NCI-H510A treated with DMSO at 0.1 percent for 48 hours (cell line): ENCODE measurements at regions not wholly inside any gene's neighbourhood (a gene's known extent, or its start where the extent isn't known, plus 50 kb on each side); places are given as distances from the start of the nearest gene placed in this dataset.
"Not testable (repeated sequence)": the region's sequence is repeated elsewhere in the genome, so short reads cannot be mapped to it uniquely, and the experiment has no call there.

ENCODE experiments used
- DNase-seq: peaks from one replicate; lab custom pipeline; 2025; lab: John Stamatoyannopoulos, UW

- no peak for DNase-seq
Measured at GRCh38 chr13:23947893-23948292, 50.6 kb upstream of the C1QTNF9B start.

DNA sequence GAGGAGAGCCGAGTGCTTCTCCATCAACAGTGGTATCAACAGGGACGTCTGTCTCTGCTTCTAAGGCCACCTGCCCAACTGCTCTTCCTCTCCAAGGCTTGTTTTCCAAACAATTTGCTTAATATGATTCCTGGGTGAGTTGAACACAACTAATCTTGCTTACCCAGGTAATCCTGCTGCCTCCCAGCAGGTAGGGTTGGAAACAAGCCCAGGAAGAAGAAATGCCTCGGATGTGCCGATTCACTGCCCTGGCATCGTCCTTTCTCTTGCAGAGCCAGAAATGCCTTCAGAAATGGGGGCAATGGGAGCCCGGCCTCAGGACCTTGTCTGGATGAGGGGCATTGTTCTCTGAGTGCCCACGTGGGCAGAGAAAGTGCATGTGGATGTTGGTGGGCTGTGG, 51.9 kb upstream of the C1QTNF9B start:
- DNase-seq = no peak

- no peak for DNase-seq
Measured at GRCh38 chr13:23949736-23950135, 52.4 kb upstream of the C1QTNF9B start.

DNA sequence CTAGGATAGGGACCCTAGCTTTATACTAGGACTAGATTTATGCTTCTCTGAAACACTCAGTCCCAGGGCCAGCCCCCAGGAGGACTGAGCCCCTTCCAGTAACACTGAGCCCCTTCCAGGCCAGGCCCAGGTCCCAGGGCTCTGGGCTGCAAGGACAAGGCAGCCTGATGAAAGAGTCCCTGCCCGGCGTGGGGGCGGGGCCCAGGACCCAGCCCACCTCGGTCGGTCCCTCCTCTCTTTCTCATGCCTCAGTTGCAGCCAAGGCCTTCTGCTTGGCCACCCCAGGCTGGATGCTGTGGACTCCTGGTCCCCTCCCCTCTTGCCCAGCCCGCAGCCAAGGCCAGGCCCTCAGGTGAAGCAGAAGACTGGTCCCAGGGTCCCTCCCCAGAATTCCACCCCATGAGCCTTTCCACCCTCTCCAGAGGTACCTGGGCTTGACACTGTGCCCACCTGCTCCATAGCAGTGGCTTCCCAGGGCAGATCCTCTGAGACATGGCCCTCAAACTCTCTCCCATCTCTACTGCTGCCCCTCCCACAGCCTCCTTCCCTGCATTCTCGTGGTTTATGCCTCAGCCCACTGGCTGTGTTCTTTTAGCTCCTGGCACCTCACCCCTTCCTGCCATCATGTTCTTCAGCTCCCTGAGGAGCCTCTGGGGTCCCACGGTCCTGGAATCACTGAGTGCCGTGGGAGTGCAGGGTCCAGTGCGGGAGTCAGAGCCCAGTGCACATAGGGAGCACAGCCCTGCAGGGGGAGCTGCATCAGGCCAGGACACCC, 53.6 kb upstream of the C1QTNF9B start:
- no peak for DNase-seq

DNA sequence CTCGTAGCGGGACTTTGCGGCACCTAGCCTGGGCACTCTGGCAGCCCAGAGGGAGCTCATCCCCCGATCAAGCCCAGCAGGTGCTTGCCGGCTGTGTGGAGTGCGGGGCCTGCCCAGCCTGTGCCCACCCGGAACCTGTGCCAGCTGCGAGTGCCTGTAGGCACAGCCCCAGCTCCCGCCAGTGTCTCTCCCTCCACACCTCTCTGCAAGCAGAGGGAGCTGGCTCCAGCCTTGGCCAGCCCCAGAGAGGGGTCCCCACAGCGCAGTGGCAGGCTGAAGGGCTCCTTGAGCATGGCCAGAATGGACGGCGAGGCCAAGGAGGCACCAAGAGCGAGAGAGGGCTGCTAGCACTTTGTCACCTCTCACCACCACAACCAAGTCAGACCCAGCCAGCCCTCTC, 55.5 kb upstream of the C1QTNF9B start:
- DNase-seq = no peak

DNA sequence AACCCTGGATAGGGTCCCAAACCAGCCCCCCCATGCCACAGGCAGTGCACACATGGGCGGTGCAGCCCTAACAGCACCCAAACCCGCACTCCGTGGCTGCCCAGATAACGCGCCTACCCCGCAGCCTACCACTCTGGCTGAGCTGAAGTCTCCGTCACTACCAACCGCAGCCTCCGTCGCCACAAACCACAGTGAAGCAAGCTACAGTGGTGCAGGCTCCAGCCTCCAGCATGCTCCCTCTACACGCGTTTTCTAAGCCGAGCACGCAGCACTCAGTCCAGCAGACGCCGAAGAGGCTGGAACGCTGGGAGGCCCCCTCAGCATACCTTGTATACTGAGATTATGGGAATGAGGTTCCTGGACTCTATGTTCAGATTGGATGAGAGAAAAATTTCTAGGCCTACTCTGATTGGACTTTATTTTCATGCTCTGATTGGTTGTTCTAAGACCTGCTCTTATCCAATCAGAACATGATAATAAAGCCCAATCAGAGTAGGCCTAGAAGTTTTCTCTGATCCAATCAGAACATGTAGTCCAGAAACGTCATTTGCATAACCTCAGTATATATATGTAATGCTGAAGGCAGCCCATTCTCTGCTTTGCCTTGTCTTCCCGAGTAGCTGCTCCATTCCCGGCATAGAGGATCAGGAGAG, 56.7 kb upstream of the C1QTNF9B start:
- DNase-seq = no peak

DNA sequence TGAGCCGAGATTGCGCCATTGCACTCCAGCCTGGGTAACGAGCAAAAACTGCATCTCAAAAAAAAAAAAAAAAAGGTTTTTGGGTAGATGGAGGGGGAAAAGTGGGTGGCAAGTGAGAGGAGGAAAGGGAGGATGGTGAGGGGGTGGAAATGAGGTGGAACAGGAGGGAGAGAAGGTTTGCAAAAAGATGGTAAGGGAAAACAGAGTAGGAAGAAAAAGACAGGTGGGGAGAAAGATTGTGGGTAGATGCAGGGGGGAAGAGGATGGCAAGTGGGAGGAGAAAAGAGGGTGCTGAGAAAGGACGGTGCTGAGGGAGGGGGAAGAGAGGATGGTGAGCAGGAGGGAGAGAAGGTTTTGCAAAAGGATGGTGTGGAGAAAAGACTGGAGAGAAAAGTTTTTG, 57.8 kb upstream of the C1QTNF9B start:
- DNase-seq = no peak

GRCh38 chr13:23956106-23956505, 58.8 kb upstream of the C1QTNF9B start:
- DNase-seq = no peak

GRCh38 chr13:23957981-23958380, 60.7 kb upstream of the C1QTNF9B start:
- DNase-seq = no peak

GRCh38 chr13:23959231-23959862, 62.0 kb upstream of the C1QTNF9B start:
- DNase-seq = no peak

GRCh38 chr13:23960566-23961156, 63.4 kb upstream of the C1QTNF9B start:
- DNase-seq = peak; percentile 29

GRCh38 chr13:23963184-23963931, 66.1 kb upstream of the C1QTNF9B start:
- DNase-seq = no peak

DNA sequence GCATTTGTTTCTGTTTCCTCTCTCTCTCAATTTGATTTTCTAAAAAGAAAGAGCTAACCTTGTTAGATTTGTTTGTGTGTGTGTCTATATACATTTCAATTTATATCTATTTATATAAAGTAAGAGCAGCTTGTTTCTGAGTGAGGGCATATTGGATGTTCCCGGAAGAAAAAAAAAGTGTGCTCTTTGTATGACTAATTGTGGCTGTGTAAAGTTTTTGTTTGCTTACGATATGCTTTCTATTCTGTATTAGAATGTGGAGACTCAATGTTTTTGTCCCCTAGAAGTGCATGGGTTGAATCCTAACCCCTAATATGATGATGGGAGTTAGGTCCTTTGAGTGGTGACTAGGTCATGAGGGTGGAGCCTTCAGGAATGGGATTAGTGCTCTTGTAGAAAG, 66.6 kb upstream of the C1QTNF9B start:
- DNase-seq = no peak

DNA sequence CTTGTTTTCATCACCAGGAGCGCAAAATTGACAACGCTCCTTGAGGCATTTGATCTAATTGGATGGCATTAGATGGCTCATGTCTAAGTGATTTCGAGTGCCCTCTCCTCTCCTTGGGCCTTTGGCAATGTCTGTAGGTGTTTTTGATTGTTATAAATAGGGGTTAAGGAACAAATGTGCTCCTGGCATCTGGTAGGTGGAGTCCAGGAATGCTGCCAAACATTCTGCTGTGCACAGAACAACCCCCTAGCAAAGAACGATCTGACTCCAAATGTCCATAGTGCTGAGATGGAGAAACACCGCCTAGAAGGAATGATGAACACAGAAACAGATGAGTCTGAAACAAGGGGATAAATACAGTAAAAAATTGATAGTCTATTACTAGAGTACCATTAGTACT, 68.0 kb upstream of the C1QTNF9B start:
- DNase-seq = no peak

DNA sequence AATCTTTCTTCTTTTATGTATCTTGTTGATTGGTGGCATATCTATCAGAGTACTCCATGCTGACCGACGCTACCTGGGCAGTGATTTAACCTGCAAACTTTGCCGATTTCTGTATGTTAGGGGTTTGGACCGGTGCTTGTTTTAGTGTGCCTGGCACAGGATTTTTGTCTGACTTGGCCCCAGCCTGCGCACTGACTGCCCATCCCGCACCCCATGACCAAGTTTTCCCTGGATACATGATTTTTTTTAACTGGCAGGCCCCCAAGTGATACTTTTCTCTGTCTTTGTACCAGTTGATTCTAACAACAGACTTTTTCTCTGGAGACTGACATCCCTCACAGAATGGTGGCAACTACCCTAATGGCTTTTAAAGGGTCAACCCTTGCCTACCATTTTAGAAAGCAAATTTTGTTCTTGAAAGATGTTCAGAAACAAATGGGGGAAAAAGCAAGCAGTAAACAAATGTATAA, 69.0 kb upstream of the C1QTNF9B start:
- no peak for DNase-seq

DNA sequence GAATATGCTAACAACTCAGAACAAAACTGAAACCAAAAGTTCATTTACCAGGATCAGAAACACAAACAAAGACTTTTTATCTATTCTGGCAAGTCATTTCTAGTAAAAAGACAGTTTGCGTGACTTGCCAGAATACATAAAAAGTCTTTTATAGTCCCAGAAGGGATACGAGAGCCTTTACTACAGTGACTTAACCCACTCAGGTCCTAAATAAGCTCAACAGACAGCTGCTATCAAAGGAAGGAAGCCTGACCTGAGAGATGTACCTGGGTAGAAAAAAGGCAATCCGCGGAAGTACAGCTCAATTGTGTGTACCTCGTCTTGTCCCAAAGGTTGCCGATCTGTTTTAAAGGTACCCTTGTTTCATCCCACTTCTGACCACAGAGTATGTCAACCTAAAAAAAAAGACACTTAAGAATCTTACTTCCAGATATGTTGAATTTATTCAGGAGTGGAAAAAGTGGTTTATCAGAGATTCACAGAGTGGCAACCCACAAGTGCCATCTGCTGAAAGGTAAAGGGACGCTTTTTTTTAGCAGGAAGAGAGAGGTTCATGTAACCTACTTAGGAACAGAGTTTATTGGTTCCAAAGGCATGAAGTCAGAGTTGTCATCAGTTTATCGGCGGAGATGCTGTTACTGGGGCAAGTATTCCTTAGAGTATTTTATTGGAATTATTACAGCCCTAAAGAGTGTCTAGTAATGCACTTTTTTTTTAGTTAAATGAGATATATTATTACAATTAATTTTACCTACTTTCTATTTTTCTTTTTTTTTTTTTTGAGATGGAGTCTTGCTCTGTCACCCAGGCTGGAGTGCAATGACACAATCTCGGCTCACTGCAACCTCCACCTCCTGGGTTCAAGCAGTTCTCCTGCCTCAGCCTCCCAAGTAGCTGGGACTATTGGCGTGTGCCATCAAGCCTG, 69.7 kb upstream of the C1QTNF9B start:
- no peak for DNase-seq

GRCh38 chr13:23967792-23968191, 70.5 kb upstream of the C1QTNF9B start:
- not testable (repeated sequence) for DNase-seq

DNA sequence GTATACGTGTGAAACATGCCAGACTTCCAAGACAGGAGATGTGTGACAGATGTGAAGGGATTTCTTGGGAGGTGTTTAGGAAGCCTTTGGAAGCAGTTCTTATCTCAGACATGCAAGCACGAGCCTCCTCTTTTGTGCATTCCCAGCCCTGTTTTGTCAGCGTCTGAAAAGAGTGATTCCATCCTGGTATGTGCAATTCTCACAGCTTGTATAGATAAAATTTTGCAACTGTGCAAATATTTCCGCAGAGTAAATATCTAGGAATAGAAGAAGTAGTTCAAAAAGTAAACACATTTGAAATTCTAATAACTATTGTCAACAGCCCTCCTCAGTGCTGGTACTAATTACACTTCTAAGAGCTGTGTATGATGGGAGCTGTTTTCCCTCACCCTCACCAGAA, 72.3 kb upstream of the C1QTNF9B start:
- no peak for DNase-seq

DNA sequence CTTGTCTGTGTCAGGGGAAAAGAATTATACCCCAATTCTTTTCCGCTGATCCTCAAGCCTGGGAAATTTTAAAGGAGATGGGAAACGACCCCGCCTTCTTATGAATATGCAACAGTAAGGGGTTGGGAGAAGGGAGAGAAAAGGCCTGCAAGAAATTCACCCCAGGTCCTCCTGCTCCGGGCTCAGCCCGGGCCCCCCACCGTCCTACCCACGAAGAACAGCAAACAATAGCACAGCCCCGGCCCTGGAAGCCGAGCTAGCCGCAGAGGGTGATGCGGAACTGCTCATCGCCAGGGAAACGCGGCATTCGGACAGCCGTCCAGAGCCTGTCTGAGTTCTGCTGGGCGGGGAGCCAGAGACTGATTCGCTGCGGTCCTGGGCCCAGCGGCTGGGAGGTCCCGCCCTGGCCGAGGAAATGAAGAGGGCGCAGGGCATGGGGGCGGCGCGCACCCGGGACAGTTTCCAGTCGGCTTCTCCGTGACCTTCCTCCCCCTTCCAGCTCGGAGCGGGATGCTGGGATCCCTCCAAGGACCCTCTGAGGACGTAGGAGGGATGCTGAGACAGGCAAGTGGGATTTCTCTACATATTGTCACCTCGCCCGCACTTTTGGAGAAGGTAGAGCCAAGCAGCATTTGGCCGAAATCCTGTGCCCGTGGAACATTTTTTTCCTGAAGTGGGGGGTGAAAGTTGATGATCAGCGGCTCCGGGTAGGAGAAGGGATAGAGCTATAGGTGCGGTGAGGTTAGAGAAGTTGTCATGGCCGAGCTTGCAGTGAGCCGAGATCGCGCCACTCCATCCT, 82.3 kb upstream of the C1QTNF9B start:
- no peak for DNase-seq

- peak; percentile 17 for DNase-seq
Measured at GRCh38 chr13:23980160-23980551, 82.9 kb upstream of the C1QTNF9B start.
